K562 (cell line): ENCODE measurements at regions not wholly inside any gene's neighbourhood (a gene's known extent, or its start where the extent isn't known, plus 50 kb on each side); places are given as distances from the start of the nearest gene placed in this dataset.

ENCODE experiments used
- ARID3A ChIP-seq: IDR thresholded peaks from 2 replicates; pipeline ENCODE4 v1.6.1; 2012; ENCODE audit warnings: low read depth, low read length, improper control_type of control experiment, borderline replicate concordance
- ATF3 ChIP-seq, 2 experiments: fragments of 450-650 bp in 1 of 2; sonication (generic) in 1 of 2; formaldehyde crosslinking in 1 of 2; IDR thresholded peaks in 1 of 2; conservative IDR thresholded peaks in 1 of 2; 2 replicates each; pipeline versions ENCODE4 v1.6.1 to v1.8.1; 2016 to 2023; ENCODE audit warnings: mild to moderate bottlenecking in 2 of 2, moderate library complexity in 2 of 2, inconsistent platforms in 1 of 2, missing genetic modification reagents in 1 of 2
- BMI1 ChIP-seq: fragments of 150-350 bp; IDR thresholded peaks from 2 replicates; pipeline ENCODE4 v1.6.1; 2014; ENCODE audit warnings: low read length
- HSF4 ChIP-seq: fragments of 250-450 bp; sonication (Bioruptor Pico); IDR thresholded peaks from 2 replicates; pipeline ENCODE4 v2.1.2; 2022; ENCODE audit warnings: mild to moderate bottlenecking, moderate library complexity, borderline replicate concordance
- JUND ChIP-seq, 2 experiments: IDR thresholded peaks; 2 replicates in 1 of 2; 3 replicates in 1 of 2; pipeline ENCODE4 v1.6.1; 2011; ENCODE audit warnings: borderline replicate concordance in 2 of 2, low read depth in 2 of 2, low read length in 2 of 2, improper control_type of control experiment in 1 of 2, missing biosample characterization in 1 of 2, missing genetic modification characterization in 1 of 2, missing genetic modification reagents in 1 of 2
- KAT8 ChIP-seq: fragments of 450-650 bp; IDR thresholded peaks from 2 replicates; pipeline ENCODE4 v1.6.1; 2016; ENCODE audit warnings: low read depth, mild to moderate bottlenecking
- NUFIP1 ChIP-seq: fragments of 450-650 bp; IDR thresholded peaks from 2 replicates; pipeline ENCODE4 v1.6.1; 2018; ENCODE audit not compliant: partially characterized antibody
- PRPF4 ChIP-seq: fragments of 200-400 bp; formaldehyde crosslinking; IDR thresholded peaks from one replicate; pipeline ENCODE4 v1.6.1; 2017; ENCODE audit warnings: low read length, low read depth, mild to moderate bottlenecking; ENCODE audit not compliant: insufficient read depth, poor library complexity, severe bottlenecking
- PTTG1 ChIP-seq: fragments of 450-650 bp; IDR thresholded peaks from 2 replicates; pipeline ENCODE4 v1.6.1; 2016; ENCODE audit warnings: low read depth, mild to moderate bottlenecking, missing genetic modification characterization, missing compliant biosample characterization
- RBFOX2 ChIP-seq: fragments of 200-400 bp; formaldehyde crosslinking; IDR thresholded peaks from 2 replicates; pipeline ENCODE4 v1.6.1; 2017; ENCODE audit warnings: low read depth, mild to moderate bottlenecking, low read length, moderate library complexity
- SMARCE1 ChIP-seq: fragments of 450-650 bp; IDR thresholded peaks from 2 replicates; pipeline ENCODE4 v1.7.1; 2016; ENCODE audit warnings: mild to moderate bottlenecking
- TBL1XR1 ChIP-seq, 2 experiments: IDR thresholded peaks; 2 replicates each; pipeline ENCODE4 v1.6.1; 2012; ENCODE audit warnings: improper control_type of control experiment in 2 of 2, low read length in 2 of 2, mild to moderate bottlenecking in 1 of 2
- TRIM24 ChIP-seq, 2 experiments: fragments of 450-650 bp; IDR thresholded peaks; 2 replicates each; pipeline ENCODE4 v1.6.1; 2016
- ZNF592 ChIP-seq: fragments of 450-650 bp; IDR thresholded peaks from 2 replicates; pipeline ENCODE4 v1.6.1; 2017; ENCODE audit warnings: antibody characterized with exemption, mild to moderate bottlenecking
- ZNF639 ChIP-seq, 2 experiments: fragments of 200-800 bp in 1 of 2; sonication (Bioruptor generic) in 1 of 2; sonication (generic) in 1 of 2; formaldehyde crosslinking in 1 of 2; IDR thresholded peaks in 1 of 2; conservative IDR thresholded peaks in 1 of 2; 2 replicates each; pipeline versions ENCODE4 v1.5.0 to v1.6.1; 2016 to 2020; ENCODE audit warnings: missing compliant biosample characterization in 1 of 2, missing genetic modification characterization in 1 of 2, missing genetic modification reagents in 1 of 2
- ZNF655 ChIP-seq: fragments of 250-450 bp; sonication (Bioruptor Pico); IDR thresholded peaks from 2 replicates; pipeline ENCODE4 v1.5.0; 2021

GRCh38 chr2:217090024-217090473 is 230.2 kb upstream of the TNP1 start (continued):
- TF ChIP-seq PRPF4, result no peak
- TF ChIP-seq SMARCE1, result peak; percentile 81
- TF ChIP-seq PTTG1 (tag), result no peak
- TF ChIP-seq NUFIP1, result no peak
- peak; percentile 75; the same call in 1 of the 2 replicates for TF ChIP-seq ZNF592
- peak; percentile 34; the same call in 1 of the 2 replicates for TF ChIP-seq ATF3 (IDR thresholded peaks at IDR 0.05)
- TF ChIP-seq ATF3 (CRISPR knock-in tag; conservative IDR thresholded peaks at IDR 0.05), result no peak
- TF ChIP-seq ARID3A, result peak; percentile 28; the same call in 1 of the 2 replicates
- no peak for TF ChIP-seq ZNF639 (CRISPR knock-in tag; conservative IDR thresholded peaks at IDR 0.05 in 1 of 2, IDR thresholded peaks at IDR 0.05 in 1 of 2)
- TF ChIP-seq ZNF655 (CRISPR knock-in tag), result no peak
- TF ChIP-seq TRIM24 (IDR thresholded peaks at IDR 0.05), result 0 out of 4 replicates have a peak, but pooled peaks of 1 of the 2 experiments have one; percentile 12
- no peak for TF ChIP-seq HSF4 (CRISPR knock-in tag)
- TF ChIP-seq RBFOX2, result no peak
- 0 out of 4 replicates have a peak, but pooled peaks of 1 of the 2 experiments have one; percentile 7 for TF ChIP-seq TBL1XR1 (IDR thresholded peaks at IDR 0.05; ENCODE audit: low read length in 2 of 2)
- TF ChIP-seq KAT8, result no peak
- no peak for TF ChIP-seq JUND (IDR thresholded peaks at IDR 0.05; ENCODE audit: borderline replicate concordance, low read depth, low read length)
- peak; percentile 49; the same call in 2 of the 3 replicates for TF ChIP-seq JUND (tag; IDR thresholded peaks at IDR 0.05; ENCODE audit: borderline replicate concordance, low read depth, low read length)
- TF ChIP-seq BMI1, result no peak
